ENCODE measurements at regions not wholly inside any gene's neighbourhood (a gene's known extent, or its start where the extent isn't known, plus 50 kb on each side); places are given as distances from the start of the nearest gene placed in this dataset.

GRCh38 chr10:78532480-78533042 lies 498.9 kb downstream of the RPS24 start:
- TF ChIP-seq, protein P1, sequence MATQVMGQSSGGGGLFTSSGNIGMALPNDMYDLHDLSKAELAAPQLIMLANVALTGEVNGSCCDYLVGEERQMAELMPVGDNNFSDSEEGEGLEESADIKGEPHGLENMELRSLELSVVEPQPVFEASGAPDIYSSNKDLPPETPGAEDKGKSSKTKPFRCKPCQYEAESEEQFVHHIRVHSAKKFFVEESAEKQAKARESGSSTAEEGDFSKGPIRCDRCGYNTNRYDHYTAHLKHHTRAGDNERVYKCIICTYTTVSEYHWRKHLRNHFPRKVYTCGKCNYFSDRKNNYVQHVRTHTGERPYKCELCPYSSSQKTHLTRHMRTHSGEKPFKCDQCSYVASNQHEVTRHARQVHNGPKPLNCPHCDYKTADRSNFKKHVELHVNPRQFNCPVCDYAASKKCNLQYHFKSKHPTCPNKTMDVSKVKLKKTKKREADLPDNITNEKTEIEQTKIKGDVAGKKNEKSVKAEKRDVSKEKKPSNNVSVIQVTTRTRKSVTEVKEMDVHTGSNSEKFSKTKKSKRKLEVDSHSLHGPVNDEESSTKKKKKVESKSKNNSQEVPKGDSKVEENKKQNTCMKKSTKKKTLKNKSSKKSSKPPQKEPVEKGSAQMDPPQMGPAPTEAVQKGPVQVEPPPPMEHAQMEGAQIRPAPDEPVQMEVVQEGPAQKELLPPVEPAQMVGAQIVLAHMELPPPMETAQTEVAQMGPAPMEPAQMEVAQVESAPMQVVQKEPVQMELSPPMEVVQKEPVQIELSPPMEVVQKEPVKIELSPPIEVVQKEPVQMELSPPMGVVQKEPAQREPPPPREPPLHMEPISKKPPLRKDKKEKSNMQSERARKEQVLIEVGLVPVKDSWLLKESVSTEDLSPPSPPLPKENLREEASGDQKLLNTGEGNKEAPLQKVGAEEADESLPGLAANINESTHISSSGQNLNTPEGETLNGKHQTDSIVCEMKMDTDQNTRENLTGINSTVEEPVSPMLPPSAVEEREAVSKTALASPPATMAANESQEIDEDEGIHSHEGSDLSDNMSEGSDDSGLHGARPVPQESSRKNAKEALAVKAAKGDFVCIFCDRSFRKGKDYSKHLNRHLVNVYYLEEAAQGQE (IDR thresholded peaks at IDR 0.05; ENCODE audit: insufficient read depth in 1 of 2, low read depth in 2 of 2, low read length in 2 of 2) = no peak
- no peak for TF ChIP-seq TAF1 (IDR thresholded peaks at IDR 0.05; ENCODE audit: borderline replicate concordance, insufficient read depth, low read length)
